Neural progenitor cell (in vitro differentiated cells): ENCODE measurements at regions not wholly inside any gene's neighbourhood (a gene's known extent, or its start where the extent isn't known, plus 50 kb on each side); places are given as distances from the start of the nearest gene placed in this dataset.

ENCODE experiments used
- EZH2 ChIP-seq: fragments of 200-600 bp; sonication (generic); IDR thresholded peaks from 2 replicates; pipeline ENCODE4 v1.6.1; 2017; ENCODE audit warnings: antibody characterized with exemption, mild to moderate bottlenecking, moderate library complexity
- EZH2phosphoT487 ChIP-seq: fragments of 200-600 bp; sonication (generic); IDR thresholded peaks from 2 replicates; pipeline ENCODE4 v1.6.1; 2017; ENCODE audit warnings: antibody characterized with exemption
- TF ChIP-seq, protein P1 (sequence below): fragments of 200-600 bp; sonication (generic); IDR thresholded peaks from 2 replicates; pipeline ENCODE4 v1.5.1; 2017; ENCODE audit warnings: antibody characterized with exemption, mild to moderate bottlenecking

DNA sequence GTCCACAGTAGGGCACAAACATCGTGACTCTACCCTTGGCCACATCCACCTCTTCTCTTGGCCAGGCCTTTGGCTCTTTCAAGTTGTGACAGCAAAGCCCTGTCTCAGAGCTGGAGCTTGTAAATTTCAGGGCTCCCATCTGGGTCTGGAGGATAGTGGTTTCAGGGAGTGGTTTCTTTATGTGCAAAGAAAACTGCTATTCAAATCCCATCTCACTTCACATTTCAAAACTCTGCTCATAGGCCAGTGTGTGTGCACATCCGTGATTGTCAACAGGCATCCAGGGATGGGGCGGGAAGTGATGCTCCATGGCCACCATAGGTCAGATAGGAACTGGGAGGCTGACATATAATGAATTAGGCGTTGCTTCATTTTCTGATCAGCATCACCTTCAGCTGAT, 107.8 kb upstream of the IL12B start:
- TF ChIP-seq EZH2phosphoT487 (no peak), EZH2 (no peak)
- TF ChIP-seq, protein P1, sequence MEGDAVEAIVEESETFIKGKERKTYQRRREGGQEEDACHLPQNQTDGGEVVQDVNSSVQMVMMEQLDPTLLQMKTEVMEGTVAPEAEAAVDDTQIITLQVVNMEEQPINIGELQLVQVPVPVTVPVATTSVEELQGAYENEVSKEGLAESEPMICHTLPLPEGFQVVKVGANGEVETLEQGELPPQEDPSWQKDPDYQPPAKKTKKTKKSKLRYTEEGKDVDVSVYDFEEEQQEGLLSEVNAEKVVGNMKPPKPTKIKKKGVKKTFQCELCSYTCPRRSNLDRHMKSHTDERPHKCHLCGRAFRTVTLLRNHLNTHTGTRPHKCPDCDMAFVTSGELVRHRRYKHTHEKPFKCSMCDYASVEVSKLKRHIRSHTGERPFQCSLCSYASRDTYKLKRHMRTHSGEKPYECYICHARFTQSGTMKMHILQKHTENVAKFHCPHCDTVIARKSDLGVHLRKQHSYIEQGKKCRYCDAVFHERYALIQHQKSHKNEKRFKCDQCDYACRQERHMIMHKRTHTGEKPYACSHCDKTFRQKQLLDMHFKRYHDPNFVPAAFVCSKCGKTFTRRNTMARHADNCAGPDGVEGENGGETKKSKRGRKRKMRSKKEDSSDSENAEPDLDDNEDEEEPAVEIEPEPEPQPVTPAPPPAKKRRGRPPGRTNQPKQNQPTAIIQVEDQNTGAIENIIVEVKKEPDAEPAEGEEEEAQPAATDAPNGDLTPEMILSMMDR = no peak
